BE2C (cell line): ENCODE measurements at regions not wholly inside any gene's neighbourhood (a gene's known extent, or its start where the extent isn't known, plus 50 kb on each side); places are given as distances from the start of the nearest gene placed in this dataset.

Source experiments
- DNase-seq: peaks from one replicate; pipeline ENCODE4 v3.0.0-alpha.2; 2020
- H3K27me3 ChIP-seq: fragments of 250-450 bp; sonication (Bioruptor Pico); 2 replicates; pipeline ENCODE4 v1.5.1; 2020; ENCODE audit warnings: mild to moderate bottlenecking
- H3K36me3 ChIP-seq: fragments of 250-450 bp; sonication (Bioruptor Pico); 2 replicates; pipeline ENCODE4 v1.5.1; 2020; ENCODE audit warnings: mild to moderate bottlenecking
- H3K4me1 ChIP-seq: fragments of 250-450 bp; sonication (Bioruptor Pico); 2 replicates; pipeline ENCODE4 v1.5.1; 2020
- H3K4me3 ChIP-seq: 2 replicates; pipeline ENCODE4 v1.5.1; 2011; ENCODE audit warnings: low read depth, low read length
- H3K9me3 ChIP-seq: fragments of 250-450 bp; sonication (Bioruptor Pico); 2 replicates; pipeline ENCODE4 v1.5.1; 2020
- TF ChIP-seq, protein P1 (sequence below): IDR thresholded peaks from 2 replicates; pipeline ENCODE4 v1.5.1; 2012; ENCODE audit warnings: mild to moderate bottlenecking, low read depth, low read length

DNA sequence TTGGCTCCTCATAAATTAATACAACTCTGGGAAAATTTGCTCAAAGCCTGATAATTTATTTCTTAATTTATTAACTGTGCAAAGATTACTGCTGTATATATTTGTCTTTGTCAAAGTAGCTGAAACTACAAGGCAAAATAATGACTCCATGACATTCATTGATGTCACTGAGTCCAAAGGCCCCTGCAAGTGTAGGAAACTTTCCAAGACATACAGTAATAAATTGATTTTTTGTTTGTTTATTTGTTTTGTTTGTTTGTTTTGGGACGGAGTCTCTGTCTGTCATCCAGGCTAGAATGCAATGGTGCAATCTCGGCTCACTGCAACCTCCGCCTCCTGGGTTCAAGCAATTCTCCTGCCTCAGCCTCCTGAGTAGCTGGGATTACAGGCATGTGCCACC, 96.8 kb upstream of the LPP start:
- H3K27me3 ChIP-seq = no peaks in the 10 kb centered on the region
- H3K4me3 ChIP-seq = no peak overlapping the region
- no peaks in the 10 kb centered on the region for H3K36me3 ChIP-seq
- TF ChIP-seq, protein P1, sequence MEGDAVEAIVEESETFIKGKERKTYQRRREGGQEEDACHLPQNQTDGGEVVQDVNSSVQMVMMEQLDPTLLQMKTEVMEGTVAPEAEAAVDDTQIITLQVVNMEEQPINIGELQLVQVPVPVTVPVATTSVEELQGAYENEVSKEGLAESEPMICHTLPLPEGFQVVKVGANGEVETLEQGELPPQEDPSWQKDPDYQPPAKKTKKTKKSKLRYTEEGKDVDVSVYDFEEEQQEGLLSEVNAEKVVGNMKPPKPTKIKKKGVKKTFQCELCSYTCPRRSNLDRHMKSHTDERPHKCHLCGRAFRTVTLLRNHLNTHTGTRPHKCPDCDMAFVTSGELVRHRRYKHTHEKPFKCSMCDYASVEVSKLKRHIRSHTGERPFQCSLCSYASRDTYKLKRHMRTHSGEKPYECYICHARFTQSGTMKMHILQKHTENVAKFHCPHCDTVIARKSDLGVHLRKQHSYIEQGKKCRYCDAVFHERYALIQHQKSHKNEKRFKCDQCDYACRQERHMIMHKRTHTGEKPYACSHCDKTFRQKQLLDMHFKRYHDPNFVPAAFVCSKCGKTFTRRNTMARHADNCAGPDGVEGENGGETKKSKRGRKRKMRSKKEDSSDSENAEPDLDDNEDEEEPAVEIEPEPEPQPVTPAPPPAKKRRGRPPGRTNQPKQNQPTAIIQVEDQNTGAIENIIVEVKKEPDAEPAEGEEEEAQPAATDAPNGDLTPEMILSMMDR = no peak
- no peaks in the 10 kb centered on the region for H3K9me3 ChIP-seq
- no peaks in the 10 kb centered on the region for H3K4me1 ChIP-seq
- DNase-seq = no peak

DNA sequence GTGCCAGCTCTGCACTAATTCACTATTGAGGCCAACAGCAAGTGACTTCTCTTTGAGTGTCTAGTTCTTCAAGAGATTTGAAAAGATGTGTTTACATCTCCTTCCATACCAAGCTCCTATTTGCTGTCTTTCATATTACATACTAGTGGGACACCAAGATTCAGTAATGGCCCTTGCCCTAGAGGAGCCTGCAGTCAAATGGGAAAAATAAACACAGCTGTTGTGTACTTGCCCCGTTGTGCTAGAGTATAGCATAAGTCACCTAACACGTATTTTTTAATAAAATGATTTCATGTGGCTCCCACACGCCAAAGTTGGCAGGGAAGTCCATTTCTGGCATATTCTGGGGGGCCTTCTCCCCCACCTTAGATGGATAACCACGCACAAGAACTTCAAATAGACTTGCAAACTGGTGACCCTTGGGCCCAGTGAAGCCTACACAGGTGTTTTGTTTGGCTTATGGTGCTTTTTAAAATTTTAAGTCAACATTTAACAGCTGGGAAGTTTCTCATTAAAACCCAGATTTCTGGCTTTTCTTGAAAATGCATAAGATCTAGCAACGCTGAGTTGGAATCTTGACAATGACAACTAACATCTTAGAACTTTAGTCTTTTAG, 95.3 kb upstream of the LPP start:
- H3K4me3 ChIP-seq = no peak overlapping the region
- H3K9me3 ChIP-seq = no peaks in the 10 kb centered on the region
- H3K36me3 ChIP-seq = no peaks in the 10 kb centered on the region
- TF ChIP-seq, protein P1 = no peak
- no peaks in the 10 kb centered on the region for H3K4me1 ChIP-seq
- DNase-seq = no peak
- H3K27me3 ChIP-seq = no peaks in the 10 kb centered on the region

DNA sequence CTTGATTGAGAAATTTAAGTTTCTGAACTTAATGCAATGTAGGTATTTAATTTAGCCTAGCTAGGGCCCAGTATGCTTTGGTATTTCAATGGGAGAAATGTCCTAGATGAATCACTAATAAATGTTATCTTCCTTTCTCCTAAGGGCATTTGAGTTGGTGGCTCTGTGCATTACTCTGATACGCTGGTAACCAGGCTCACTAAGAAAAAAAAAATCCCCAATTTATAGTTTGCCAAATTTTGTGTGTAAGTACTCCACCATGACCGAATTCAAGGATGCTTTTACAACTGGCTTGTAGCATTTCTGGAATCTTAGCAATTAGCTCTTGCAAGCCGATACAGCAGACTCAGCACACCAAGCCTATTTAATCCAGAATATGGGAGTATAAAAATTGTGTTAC, 94.6 kb upstream of the LPP start:
- no peaks in the 10 kb centered on the region for H3K9me3 ChIP-seq
- no peak for DNase-seq
- TF ChIP-seq, protein P1 = no peak
- H3K27me3 ChIP-seq = no peaks in the 10 kb centered on the region
- no peaks in the 10 kb centered on the region for H3K4me1 ChIP-seq
- H3K4me3 ChIP-seq = no peak overlapping the region
- no peaks in the 10 kb centered on the region for H3K36me3 ChIP-seq

DNA sequence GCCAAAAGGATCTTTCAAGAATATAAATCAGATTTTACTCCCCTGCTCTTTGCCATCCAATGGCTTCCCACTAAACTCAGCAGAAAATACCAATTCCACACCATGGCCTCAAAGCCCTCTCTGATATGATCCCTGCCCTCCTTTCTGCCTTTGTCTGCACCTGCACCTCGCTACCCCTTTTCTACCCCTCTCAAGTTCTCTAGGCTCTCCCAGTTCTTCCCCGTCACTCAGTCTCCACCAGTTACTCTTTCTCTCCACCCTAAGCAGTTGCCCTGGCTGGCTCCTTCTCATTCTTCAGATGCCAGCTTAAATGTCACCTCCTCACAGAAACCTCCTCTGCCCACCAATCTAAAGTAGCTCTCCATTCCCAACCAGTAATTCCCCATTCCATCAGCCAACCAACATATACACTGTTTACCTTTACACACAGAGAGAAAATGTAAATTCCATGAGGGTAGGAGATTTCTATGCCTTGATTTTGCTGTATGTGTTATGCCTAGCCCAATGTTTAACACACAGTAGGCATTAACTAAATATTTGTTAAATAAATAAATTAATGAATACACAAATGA, 93.6 kb upstream of the LPP start:
- no peaks in the 10 kb centered on the region for H3K27me3 ChIP-seq
- no peaks in the 10 kb centered on the region for H3K36me3 ChIP-seq
- H3K4me3 ChIP-seq = no peak overlapping the region
- no peak for DNase-seq
- no peaks in the 10 kb centered on the region for H3K4me1 ChIP-seq
- no peaks in the 10 kb centered on the region for H3K9me3 ChIP-seq
- TF ChIP-seq, protein P1 = no peak

DNA sequence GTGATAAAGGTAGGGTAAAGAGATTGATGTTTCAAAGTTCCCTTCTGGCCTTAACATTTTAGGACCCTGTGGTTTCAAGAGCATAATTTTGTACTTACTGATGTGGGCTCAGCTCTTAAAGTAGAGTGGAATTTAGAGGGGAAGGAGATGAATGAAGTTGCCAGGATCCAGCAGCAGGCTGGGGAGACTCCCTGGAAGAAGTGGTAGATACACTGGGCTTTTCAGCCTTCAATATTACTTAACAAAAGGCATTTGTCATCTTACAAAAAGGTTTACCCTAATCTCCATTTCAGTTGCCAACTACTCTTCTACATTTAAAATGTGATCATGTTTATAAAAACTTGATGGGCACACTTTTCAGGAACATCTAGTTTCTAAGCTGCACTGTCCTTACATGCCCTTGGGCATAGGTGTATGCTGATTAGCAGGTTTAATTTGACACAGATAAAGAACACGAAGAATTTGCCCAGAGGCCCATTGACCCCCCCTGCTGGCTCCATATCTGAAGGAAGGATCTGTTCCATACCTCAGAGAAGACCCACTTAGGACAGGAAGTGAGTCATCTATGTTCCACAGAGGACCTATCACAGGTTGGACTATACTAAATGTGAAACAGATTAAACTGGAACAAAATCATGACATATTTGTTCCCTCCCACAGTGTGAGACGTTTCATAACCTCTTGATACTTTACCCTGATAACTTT, 93.0 kb upstream of the LPP start:
- no peaks in the 10 kb centered on the region for H3K27me3 ChIP-seq
- no peaks in the 10 kb centered on the region for H3K9me3 ChIP-seq
- H3K4me3 ChIP-seq = no peak overlapping the region
- H3K4me1 ChIP-seq = no peaks in the 10 kb centered on the region
- DNase-seq = no peak
- TF ChIP-seq, protein P1 = no peak
- H3K36me3 ChIP-seq = no peaks in the 10 kb centered on the region

DNA sequence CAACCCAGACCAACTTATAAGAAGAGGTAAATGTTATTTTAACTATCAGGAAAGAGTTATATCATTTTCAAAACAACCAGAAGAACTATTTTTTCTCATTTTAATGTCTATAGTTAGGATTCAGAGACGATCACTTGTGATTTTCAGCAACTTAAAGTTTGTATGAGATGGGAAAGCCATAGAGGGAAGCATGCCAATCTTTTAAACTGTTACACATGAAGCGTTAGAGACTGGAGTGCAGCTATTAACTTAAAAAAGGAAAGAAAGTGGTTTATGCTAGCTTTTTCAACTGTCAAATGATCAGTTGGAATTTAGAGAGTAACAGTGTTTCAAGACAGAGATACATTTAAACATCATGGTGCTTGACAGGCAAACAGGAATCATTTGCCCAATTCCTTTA, 91.7 kb upstream of the LPP start:
- no peak for DNase-seq
- Histone ChIP-seq H3K27me3 (no peaks in the 10 kb centered on the region), H3K4me3 (no peak overlapping the region), H3K36me3 (no peaks in the 10 kb centered on the region), H3K4me1 (no peaks in the 10 kb centered on the region), H3K9me3 (no peaks in the 10 kb centered on the region)
- TF ChIP-seq, protein P1 = no peak
